HUES6 (cell line): ENCODE measurements at regions not wholly inside any gene's neighbourhood (a gene's known extent, or its start where the extent isn't known, plus 50 kb on each side); places are given as distances from the start of the nearest gene placed in this dataset.

Source experiments
- H3K27ac ChIP-seq: 2 replicates; pipeline ENCODE4 v1.7.0; 2013; ENCODE audit warnings: low read depth, mild to moderate bottlenecking, low read length, inconsistent platforms
- H3K27me3 ChIP-seq: 2 replicates; pipeline ENCODE4 v1.6.1; 2013; ENCODE audit warnings: low read length; ENCODE audit not compliant: control insufficient read depth, insufficient read depth
- H3K36me3 ChIP-seq: 2 replicates; pipeline ENCODE4 v1.6.1; 2013; ENCODE audit warnings: low read length; ENCODE audit not compliant: control insufficient read depth, insufficient read depth
- H3K4me1 ChIP-seq: 2 replicates; pipeline ENCODE4 v1.6.1; 2013; ENCODE audit warnings: low read length; ENCODE audit not compliant: control insufficient read depth, insufficient read depth
- H3K4me3 ChIP-seq: 2 replicates; pipeline ENCODE4 v1.5.1; 2013; ENCODE audit warnings: low read depth, low read length
- H3K9ac ChIP-seq: one replicate; pipeline ENCODE4 v1.6.1; 2013; ENCODE audit warnings: mild to moderate bottlenecking, low read length
- H3K9me3 ChIP-seq: 2 replicates; pipeline ENCODE4 v1.6.1; 2013; ENCODE audit warnings: low read depth, low read length; ENCODE audit not compliant: control insufficient read depth, insufficient read depth

- Histone ChIP-seq H3K4me3 (no peak overlapping the region), H3K36me3 (no peaks in the 10 kb centered on the region), H3K9ac (no peak overlapping the region), H3K9me3 (peaks cover 12% of the 10 kb centered on the region), H3K4me1 (peaks cover 4% of the 10 kb centered on the region; the same call in 1 of the 2 replicates), H3K27ac (no peak overlapping the region), H3K27me3 (no peaks in the 10 kb centered on the region)
Observed at GRCh38 chr1:201774983-201775344, 54.0 kb upstream of the IPO9 start.

GRCh38 chr1:201775380-201775779 is 53.6 kb upstream of the IPO9 start:
- H3K27ac ChIP-seq = no peak overlapping the region

GRCh38 chr1:201778279-201779065 is 50.5 kb upstream of the IPO9 start:
- Histone ChIP-seq H3K27me3 (no peaks in the 10 kb centered on the region), H3K4me1 (peaks cover 3% of the 10 kb centered on the region; the same call in 1 of the 2 replicates), H3K9ac (no peak overlapping the region), H3K4me3 (no peak overlapping the region), H3K36me3 (peaks cover 32% of the 10 kb centered on the region), H3K27ac (no peak overlapping the region), H3K9me3 (no peaks in the 10 kb centered on the region; the same call in 1 of the 2 replicates)

More at GRCh38 chr1:201775380-201775779, 53.6 kb upstream of the IPO9 start:
- Histone ChIP-seq H3K27me3 (no peaks in the 10 kb centered on the region), H3K36me3 (peaks cover 3% of the 10 kb centered on the region; the same call in 1 of the 2 replicates), H3K4me3 (no peak overlapping the region), H3K9ac (no peak overlapping the region), H3K9me3 (peaks cover 12% of the 10 kb centered on the region), H3K4me1 (peaks cover 4% of the 10 kb centered on the region; the same call in 1 of the 2 replicates)
